Anterior cingulate cortex (tissue), 58 donors: ENCODE measurements at regions not wholly inside any gene's neighbourhood (a gene's known extent, or its start where the extent isn't known, plus 50 kb on each side); places are given as distances from the start of the nearest gene placed in this dataset.

ENCODE experiments used
- DNase-seq, 58 donors: peaks; one replicate each; lab custom pipeline; 2025; lab: John Stamatoyannopoulos, UW

DNA sequence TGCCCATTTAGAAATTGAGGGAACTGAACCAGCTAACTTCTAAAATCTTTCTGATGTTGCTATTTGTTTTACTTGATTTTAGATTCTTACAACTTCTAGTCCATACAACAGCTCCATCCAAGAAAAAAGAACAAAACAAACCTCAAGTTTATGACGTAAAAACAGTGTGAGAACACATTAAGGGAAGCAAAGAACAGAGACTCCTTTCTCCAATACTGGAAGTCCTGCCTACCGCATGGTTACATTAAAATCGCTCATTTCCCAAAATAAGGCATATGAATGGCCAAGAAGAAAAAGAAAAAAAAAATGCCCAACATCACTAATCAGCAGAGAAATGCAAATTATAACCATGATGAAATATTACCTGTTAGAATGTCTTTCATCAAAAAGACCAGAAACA is 110.0 kb downstream of the TRIB2 start:
- DNase-seq, result no peak

GRCh38 chr2:12827721-12828120 is 111.0 kb downstream of the TRIB2 start:
- DNase-seq, result no peak

DNA sequence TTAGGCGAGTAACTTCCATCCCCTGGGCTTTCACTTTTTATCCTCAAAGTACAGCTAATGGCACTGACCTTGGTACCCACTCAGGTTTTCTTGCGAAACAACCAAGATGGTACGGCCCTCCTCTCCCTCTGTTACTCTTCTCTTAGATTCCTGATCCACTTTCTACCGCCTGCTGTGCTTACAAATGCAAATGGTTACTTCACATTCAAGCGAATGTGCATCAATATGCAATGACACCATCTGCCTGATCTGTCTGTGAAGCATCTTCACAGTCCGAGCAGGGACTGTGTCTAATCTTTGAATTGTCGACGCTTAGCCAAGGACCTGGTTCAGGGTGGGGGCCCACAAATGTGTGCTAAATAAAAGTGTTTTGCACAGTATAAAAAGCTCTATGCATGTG is 112.2 kb downstream of the TRIB2 start:
- no peak for DNase-seq

GRCh38 chr2:12831016-12831415 is 114.3 kb downstream of the TRIB2 start:
- DNase-seq, result no peak

GRCh38 chr2:12834239-12834638 is 117.5 kb downstream of the TRIB2 start:
- DNase-seq, result no peak

GRCh38 chr2:12835733-12836132 is 119.0 kb downstream of the TRIB2 start:
- no peak for DNase-seq

DNA sequence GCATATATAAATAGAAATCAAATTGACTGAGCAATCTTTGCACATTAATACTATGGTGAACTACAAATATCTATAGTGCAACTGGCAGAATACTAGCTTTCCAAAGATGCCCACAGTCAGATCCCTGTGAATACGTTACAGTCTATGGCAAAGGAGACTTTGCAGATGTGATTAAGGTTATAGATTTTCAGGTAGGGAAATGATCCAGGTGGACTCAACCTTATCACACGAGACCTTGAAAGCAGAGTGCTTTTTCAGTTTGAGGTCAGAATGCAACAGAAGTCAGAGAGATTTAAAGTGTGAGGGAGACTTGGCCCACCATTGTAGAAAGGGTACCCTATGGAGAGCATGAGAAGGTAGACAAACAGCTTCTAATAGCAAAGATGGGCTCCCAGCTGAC is 122.6 kb downstream of the TRIB2 start:
- no peak for DNase-seq

DNA sequence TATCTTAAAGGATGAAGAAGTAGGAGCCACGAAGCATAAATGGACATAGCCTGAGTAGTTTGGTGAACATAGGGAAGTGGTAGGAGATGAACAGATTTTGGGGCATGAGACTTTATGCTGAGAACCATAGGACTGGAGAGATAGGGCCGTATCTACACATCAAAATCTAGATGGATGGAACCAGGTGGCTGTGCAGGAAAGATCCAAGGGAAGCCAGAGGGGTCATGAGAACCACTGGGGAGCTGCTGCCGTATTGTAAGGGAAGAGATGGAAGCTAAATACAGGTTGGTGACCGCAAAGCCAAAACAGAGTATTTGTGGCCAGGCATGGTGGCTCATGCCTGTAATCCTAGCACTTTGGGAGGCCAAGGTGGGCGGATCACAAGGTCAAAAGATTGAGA is 124.3 kb downstream of the TRIB2 start:
- DNase-seq, result no peak

DNA sequence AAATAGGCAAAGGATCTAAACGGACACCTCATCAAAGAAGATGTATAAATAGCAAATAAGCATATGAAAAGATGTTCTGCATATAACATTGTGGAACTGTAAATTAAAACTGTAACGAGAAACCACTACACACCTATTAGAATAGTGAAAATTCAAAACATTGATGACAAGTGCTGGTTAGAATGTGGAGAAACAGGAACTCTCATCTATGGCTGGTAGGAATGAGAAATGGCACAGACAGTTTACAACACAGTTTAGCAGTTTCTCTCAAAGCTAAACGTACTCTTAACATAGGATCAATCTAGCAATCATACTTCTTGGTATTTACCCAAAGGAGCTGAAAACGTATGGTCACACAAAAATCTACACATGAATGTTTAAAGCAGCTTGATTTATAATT is 126.2 kb downstream of the TRIB2 start:
- no peak for DNase-seq

DNA sequence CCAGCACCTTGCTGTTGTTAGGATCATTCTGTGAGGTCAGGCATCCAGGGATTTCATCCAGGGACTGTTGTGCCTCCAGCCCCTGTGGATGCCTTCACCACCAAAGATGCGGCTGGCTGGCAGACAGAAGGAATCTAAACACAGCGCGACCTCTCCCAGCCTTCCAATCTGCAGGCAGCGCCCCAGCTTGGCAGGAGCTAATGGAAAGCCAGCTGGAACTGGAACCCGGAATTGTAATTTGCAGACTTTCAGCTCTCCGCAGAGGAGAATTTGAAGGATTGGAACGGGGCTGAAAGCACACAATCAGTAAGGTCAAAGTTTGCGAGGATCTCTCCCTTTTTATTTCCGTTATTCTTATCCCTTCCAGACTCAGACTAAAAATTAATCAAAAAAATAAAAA is 127.8 kb downstream of the TRIB2 start:
- DNase-seq, result peak in 12 of 58 donors; percentile 4 to 30 (median 10)

DNA sequence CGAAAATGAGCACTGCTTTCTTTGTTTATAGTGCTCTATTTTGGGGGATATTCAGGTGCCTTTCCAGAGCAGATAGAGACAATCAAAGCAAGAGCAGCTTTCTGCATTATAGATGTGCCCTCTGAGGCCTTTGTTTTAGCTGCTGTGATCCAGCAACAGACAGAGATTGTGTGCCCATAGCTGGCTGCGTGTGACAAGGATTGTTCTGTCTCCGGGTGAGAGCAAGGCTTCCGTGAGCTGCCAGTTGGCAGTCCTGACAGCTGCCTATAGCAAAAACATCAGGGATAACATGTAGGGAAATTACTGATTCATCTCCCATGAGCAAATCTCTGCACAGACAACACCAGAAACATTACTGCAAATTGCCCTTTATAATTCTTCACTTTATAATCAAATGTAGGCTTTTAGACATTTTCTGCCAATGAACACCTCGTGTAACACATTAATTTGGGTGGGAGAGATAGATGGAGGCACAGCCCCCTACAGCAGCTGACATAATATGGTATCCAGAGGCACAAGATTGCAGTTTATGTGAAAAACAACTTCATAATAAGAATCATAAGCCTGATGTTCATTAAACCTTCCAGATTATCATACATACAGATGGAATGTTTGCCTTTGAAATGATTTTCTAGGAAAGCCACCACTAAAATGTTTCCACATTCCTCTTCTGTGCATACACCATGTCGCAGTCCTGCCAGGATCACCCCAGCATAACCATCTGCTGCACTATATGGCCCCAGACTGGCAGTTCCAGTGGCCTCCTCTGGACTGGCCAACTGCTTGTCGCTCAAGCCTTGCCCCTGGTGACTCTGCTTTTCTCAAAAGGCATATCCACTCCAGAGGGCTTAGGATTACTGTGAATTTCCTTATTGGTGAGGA is 131.2 kb downstream of the TRIB2 start:
- DNase-seq, result peak in 40 of 58 donors; percentile 2 to 83 (median 42)

- no peak for DNase-seq
These were observed 135.4 kb downstream of the TRIB2 start for GRCh38 chr2:12852135-12852534.

DNA sequence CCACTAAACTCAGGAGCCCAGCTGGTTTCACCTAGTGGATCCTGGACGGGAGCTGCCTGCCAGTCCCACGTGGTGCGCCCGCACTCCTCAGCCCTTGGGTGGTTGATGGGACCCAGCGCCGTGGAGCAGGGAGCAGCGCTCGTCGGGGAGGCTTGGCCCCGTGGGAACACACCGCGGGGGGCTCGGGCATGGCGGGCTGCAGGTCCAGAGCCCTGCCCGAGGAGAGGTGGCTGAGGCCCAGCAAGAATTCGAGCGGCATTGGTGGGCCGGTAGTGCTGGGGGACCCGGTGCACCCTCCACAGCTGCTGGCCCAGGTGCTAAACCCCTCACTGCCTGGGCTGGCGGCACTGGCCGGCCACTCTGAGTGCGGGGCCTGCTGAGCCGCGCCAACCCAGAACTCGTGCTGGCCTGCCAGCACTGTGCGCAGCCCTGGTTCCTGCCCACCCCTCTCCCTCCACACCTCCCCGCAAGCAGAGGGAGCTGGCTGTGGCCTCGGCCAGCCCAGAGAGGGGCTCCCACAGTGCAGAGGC is 137.3 kb downstream of the TRIB2 start:
- no peak for DNase-seq

DNA sequence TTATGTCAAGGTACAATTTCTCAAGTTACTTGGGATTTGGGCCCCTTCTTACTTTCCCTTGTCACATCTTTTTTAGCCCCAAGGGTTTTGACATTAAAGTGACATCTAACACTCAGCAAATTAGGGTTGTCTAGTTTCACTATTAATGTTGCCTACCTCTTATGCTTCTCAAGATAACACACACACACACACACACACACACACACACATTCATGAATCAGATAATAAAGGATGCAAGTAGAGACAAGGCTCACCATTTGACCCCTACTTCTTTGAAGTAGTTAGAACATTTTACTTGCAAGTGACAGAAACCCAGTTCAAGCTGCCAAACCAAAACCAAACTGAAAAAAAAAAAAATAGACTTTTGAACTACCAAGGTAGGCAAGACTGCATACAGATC is 138.8 kb downstream of the TRIB2 start:
- no peak for DNase-seq

DNA sequence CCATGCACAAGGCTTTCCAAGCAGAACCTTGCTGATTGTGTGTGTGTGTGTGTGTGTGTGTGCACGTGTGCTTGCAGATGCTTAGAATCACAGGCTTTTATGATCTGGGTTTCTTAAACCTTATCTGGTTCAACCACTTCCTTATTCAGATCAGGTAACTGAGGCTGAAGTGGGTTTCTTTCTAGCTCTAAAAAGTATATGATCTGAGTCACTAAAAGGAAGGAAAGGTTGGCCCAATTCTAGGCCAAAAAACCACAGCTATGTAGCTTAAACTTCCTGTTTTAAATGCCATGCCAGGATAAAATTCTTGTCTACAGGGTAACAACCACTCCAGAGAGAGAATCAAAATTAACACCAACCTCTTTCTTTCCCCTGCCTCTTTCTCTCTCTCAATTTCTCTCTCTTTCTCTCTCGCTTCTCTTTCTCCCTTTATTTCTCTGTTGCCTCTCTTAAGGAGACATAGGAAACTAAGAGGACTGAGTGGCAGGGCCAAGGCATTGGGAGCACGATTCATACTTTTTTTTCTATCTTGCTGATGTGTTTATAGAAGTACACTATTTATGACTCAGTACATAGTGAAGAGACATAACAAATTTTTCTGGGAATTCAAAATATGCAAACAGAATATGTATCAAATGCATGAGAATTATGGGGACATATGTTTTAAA is 140.3 kb downstream of the TRIB2 start:
- DNase-seq, result no peak

GRCh38 chr2:12857891-12858290 is 141.2 kb downstream of the TRIB2 start:
- DNase-seq, result no peak

GRCh38 chr2:12858786-12859185 is 142.1 kb downstream of the TRIB2 start:
- no peak for DNase-seq

GRCh38 chr2:12861344-12861930 is 144.7 kb downstream of the TRIB2 start:
- no peak for DNase-seq

DNA sequence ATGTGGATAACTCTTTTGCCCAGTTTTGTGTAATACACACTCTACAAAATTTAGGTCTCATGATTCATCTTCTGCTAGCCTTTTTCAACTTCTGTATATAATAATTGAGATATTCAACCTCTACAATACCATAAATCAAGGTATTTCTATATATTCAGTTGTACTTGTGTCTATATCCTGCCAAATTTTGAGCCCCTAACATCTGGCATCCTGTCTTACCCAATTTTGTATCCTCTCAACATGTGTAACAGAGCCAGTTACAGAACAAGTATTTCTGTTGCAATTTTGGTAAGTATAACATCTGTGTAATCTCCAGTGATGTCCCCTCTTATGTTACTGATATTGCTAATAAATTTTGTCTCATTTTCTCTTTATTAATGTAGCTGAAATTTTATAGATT is 145.8 kb downstream of the TRIB2 start:
- no peak for DNase-seq

- no peak for DNase-seq
These were observed 147.2 kb downstream of the TRIB2 start for GRCh38 chr2:12863937-12864336.

DNA sequence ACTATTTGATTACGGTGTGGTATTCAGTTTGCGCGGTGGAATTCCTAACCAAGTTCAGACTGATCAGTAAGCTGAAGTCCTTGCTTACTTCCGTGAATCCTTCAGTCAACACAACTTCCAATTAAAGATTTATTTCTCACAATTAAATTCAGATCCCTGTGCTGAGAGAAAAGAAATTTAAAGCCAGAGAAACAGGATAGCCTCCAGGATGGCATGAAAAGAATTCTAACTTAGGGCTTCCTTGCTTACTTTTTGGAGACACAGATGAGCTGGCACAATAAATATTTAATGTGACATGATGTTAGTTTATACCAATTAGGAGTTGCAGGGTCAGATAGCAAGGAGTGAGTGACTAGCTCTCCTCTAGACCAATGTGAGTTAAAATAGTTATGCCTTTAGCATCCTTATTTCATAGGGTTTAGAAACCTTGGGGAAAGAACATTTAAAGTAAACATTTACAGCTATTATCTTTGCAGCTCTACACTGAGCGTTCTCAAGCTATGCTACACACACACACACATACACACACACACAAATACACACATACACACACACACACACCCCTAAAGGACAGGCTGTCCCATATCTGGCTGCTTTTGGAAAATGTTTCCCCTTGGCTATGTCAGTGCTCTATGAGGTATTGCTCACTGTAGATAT is 151.0 kb downstream of the TRIB2 start:
- no peak for DNase-seq
